B cell (primary cell): ENCODE measurements at regions not wholly inside any gene's neighbourhood (a gene's known extent, or its start where the extent isn't known, plus 50 kb on each side); places are given as distances from the start of the nearest gene placed in this dataset.

Experiments
- ATAC-seq: fragments of 200-7000 bp; cut with Tn5 transposase; one replicate; pipeline ENCODE4 v1.10.0; 2021; ENCODE audit warnings: low read depth, mild to moderate bottlenecking, moderate number of reproducible peaks, moderate library complexity
- CTCF ChIA-PET: fragments of 350-600 bp; sonication (Branson Sonifier 250); formaldehyde crosslinking; loops from one replicate; lab custom pipeline; 2021; ENCODE audit warnings: antibody characterized with exemption, inconsistent platforms; lab: Charles Lee
- POLR2A ChIA-PET: fragments of 350-600 bp; sonication (Branson Sonifier 250); formaldehyde crosslinking; loops from one replicate; lab custom pipeline; 2021; ENCODE audit warnings: antibody characterized with exemption; lab: Charles Lee
- DNase-seq: peaks from one replicate; pipeline ENCODE4 v3.0.0; 2013
- H2AFZ ChIP-seq: 2 replicates; pipeline ENCODE4 v1.6.1; 2012; ENCODE audit warnings: mild to moderate bottlenecking, low read depth, low read length; ENCODE audit not compliant: insufficient read depth, poor library complexity, severe bottlenecking
- H3K27ac ChIP-seq, 2 donors: 1 replicate in 1 of 2; 2 replicates in 1 of 2; pipeline ENCODE4 v1.5.1; 2012 to 2013; ENCODE audit warnings: low read length in 2 of 2, mild to moderate bottlenecking in 2 of 2, moderate library complexity in 1 of 2
- H3K27me3 ChIP-seq, 4 experiments: fragments of 200-600 bp in 1 of 4; sonication (generic) in 1 of 4; replicated peaks in 1 of 4; 1 replicate in 2 of 4; 2 replicates in 2 of 4; pipeline versions ENCODE4 v1.6.1 to v1.7.0; 2013 to 2016; ENCODE audit warnings: low read length in 3 of 4, mild to moderate bottlenecking in 2 of 4, mixed read lengths in 1 of 4, moderate library complexity in 1 of 4; ENCODE audit not compliant: insufficient read depth in 4 of 4, control insufficient read depth in 3 of 4; ENCODE audit errors: control extremely low read depth in 1 of 4
- H3K36me3 ChIP-seq, 2 experiments: replicated peaks in 1 of 2; 1 replicate in 1 of 2; 2 replicates in 1 of 2; pipeline versions ENCODE4 v1.6.1 to v1.7.1; 2013; ENCODE audit warnings: low read length in 1 of 2; ENCODE audit not compliant: insufficient read depth in 2 of 2, control insufficient read depth in 1 of 2; ENCODE audit errors: control extremely low read depth in 1 of 2, extremely low read depth in 1 of 2
- H3K4me1 ChIP-seq, 2 donors: fragments of 200-600 bp in 1 of 2; sonication (generic) in 1 of 2; 1 replicate in 1 of 2; 2 replicates in 1 of 2; pipeline versions ENCODE4 v1.5.1 to v1.6.1; 2013 to 2017; ENCODE audit warnings: low read length in 2 of 2; ENCODE audit not compliant: control insufficient read depth in 2 of 2, insufficient read depth in 2 of 2
- H3K4me2 ChIP-seq: replicated peaks from 2 replicates; pipeline ENCODE3; 2012; ENCODE audit warnings: mild to moderate bottlenecking, low read depth, low read length; ENCODE audit not compliant: poor library complexity, severe bottlenecking
- H3K4me3 ChIP-seq, 5 experiments: fragments of 200-600 bp in 1 of 5; sonication (generic) in 1 of 5; 1 replicate in 3 of 5; 2 replicates in 2 of 5; pipeline versions ENCODE4 v1.5.1 to v1.7.0; 2011 to 2016; ENCODE audit warnings: low read length in 4 of 5, mild to moderate bottlenecking in 4 of 5, low read depth in 2 of 5, control low read depth in 1 of 5, moderate library complexity in 1 of 5; ENCODE audit not compliant: insufficient read depth in 1 of 5; ENCODE audit errors: control extremely low read depth in 1 of 5, extremely low read depth in 1 of 5
- H3K79me2 ChIP-seq: fragments of 200-600 bp; sonication (generic); one replicate; pipeline ENCODE4 v1.6.0; 2016; ENCODE audit warnings: low read length; ENCODE audit not compliant: control insufficient read depth, insufficient read depth
- H3K9ac ChIP-seq: fragments of 200-600 bp; sonication (generic); 2 replicates; pipeline ENCODE4 v1.6.1; 2017; ENCODE audit warnings: mild to moderate bottlenecking, low read length, moderate library complexity
- H3K9me3 ChIP-seq, 3 donors: one replicate each; pipeline versions ENCODE4 v1.6.1 to v1.7.1; 2013; ENCODE audit warnings: low read length in 2 of 3; ENCODE audit not compliant: control insufficient read depth in 2 of 3, insufficient read depth in 1 of 3; ENCODE audit errors: control extremely low read depth in 1 of 3
- H4K20me1 ChIP-seq: 2 replicates; pipeline ENCODE4 v1.6.0; 2012; ENCODE audit warnings: mild to moderate bottlenecking, low read length; ENCODE audit not compliant: insufficient read depth, control insufficient read depth, poor library complexity, severe bottlenecking
- H3K27ac Mint-ChIP-seq: one replicate; pipeline ENCODE4 v1.8.0; 2021; ENCODE audit warnings: mixed read lengths
- H3K27me3 Mint-ChIP-seq: one replicate; pipeline ENCODE4 v1.8.0; 2021; ENCODE audit warnings: mixed read lengths
- H3K4me1 Mint-ChIP-seq: one replicate; pipeline ENCODE4 v1.8.0; 2021; ENCODE audit warnings: mixed read lengths
- H3K4me3 Mint-ChIP-seq: one replicate; pipeline ENCODE4 v1.8.0; 2021; ENCODE audit warnings: mixed read lengths
- H3K9me3 Mint-ChIP-seq: one replicate; pipeline ENCODE4 v1.8.0; 2022; ENCODE audit warnings: mixed read lengths; ENCODE audit not compliant: insufficient read depth
- EZH2 ChIP-seq: IDR thresholded peaks from 2 replicates; pipeline ENCODE4 v1.6.1; 2012; ENCODE audit warnings: borderline replicate concordance, low read depth, mild to moderate bottlenecking, moderate library complexity, low read length; ENCODE audit not compliant: insufficient read depth, poor library complexity, severe bottlenecking
- WGBS: methylation state at CpG from one replicate; pipeline ENCODE4 v1.1.5; 2013; ENCODE audit warnings: missing lambda C conversion rate; ENCODE audit not compliant: insufficient coverage; 5-methylcytosine and 5-hydroxymethylcytosine counted together
- intact Hi-C: fragments of 100-400 bp; cut with micrococcal nuclease; formaldehyde crosslinking; loops from one replicate; pipeline ENCODE4 v1.10.0; 2022
- TF ChIP-seq, protein P1 (sequence below): fragments of 200-600 bp; IDR thresholded peaks from one replicate; pipeline ENCODE4 v1.8.0; 2022; ENCODE audit warnings: antibody characterized with exemption, mild to moderate bottlenecking

DNA sequence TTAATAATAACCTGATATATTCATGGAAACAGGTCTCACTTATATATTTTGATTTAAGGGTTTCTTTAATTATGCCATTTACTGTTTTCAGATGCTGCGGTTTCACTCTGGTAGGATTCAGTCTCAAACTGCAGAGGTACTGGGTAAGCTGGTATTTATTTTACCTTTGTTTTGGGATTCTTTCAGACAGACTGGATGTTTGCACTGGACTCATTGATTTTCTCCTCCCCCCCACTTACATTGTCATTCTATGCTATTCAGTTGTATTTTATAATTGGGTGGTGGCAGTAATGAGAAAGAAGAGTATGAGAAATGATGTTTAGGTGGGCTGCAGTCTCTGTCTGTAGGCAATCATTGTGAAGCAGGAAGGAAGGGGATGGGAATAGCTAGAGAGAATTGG, 155.6 kb downstream of the AQP4 start:
- no peak overlapping the region for H2AFZ ChIP-seq
- no peaks in the 10 kb centered on the region for H3K36me3 ChIP-seq
- Mint-ChIP-seq H3K4me3 (no peak overlapping the region), H3K4me1 (no peaks in the 10 kb centered on the region), H3K9me3 (no peaks in the 10 kb centered on the region), H3K27me3 (peaks cover 7% of the 10 kb centered on the region), H3K27ac (no peak overlapping the region)
- H3K9me3 ChIP-seq = no peaks in the 10 kb centered on the region
- no peak overlapping the region for H3K4me2 ChIP-seq
- TF ChIP-seq, protein P1, sequence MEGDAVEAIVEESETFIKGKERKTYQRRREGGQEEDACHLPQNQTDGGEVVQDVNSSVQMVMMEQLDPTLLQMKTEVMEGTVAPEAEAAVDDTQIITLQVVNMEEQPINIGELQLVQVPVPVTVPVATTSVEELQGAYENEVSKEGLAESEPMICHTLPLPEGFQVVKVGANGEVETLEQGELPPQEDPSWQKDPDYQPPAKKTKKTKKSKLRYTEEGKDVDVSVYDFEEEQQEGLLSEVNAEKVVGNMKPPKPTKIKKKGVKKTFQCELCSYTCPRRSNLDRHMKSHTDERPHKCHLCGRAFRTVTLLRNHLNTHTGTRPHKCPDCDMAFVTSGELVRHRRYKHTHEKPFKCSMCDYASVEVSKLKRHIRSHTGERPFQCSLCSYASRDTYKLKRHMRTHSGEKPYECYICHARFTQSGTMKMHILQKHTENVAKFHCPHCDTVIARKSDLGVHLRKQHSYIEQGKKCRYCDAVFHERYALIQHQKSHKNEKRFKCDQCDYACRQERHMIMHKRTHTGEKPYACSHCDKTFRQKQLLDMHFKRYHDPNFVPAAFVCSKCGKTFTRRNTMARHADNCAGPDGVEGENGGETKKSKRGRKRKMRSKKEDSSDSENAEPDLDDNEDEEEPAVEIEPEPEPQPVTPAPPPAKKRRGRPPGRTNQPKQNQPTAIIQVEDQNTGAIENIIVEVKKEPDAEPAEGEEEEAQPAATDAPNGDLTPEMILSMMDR = no peak
- TF ChIP-seq EZH2 = no peak
- H3K79me2 ChIP-seq = no peaks in the 10 kb centered on the region
- DNase-seq = no peak
- H4K20me1 ChIP-seq = no peaks in the 10 kb centered on the region
- intact Hi-C loops = no loop called here
- H3K9ac ChIP-seq = no peak overlapping the region
- no peaks in the 10 kb centered on the region for H3K4me1 ChIP-seq
- ATAC-seq = no peak
- CTCF ChIA-PET = no interaction called here
- POLR2A ChIA-PET = no interaction called here
- WGBS = no CpG with 5 or more reads among the region's 1 CpG
- H3K27ac ChIP-seq = no peak overlapping the region
- H3K4me3 ChIP-seq = no peak overlapping the region
- H3K27me3 ChIP-seq = peaks cover 0 to 3% (median 0%) of the 10 kb centered on the region in 4 experiments

DNA sequence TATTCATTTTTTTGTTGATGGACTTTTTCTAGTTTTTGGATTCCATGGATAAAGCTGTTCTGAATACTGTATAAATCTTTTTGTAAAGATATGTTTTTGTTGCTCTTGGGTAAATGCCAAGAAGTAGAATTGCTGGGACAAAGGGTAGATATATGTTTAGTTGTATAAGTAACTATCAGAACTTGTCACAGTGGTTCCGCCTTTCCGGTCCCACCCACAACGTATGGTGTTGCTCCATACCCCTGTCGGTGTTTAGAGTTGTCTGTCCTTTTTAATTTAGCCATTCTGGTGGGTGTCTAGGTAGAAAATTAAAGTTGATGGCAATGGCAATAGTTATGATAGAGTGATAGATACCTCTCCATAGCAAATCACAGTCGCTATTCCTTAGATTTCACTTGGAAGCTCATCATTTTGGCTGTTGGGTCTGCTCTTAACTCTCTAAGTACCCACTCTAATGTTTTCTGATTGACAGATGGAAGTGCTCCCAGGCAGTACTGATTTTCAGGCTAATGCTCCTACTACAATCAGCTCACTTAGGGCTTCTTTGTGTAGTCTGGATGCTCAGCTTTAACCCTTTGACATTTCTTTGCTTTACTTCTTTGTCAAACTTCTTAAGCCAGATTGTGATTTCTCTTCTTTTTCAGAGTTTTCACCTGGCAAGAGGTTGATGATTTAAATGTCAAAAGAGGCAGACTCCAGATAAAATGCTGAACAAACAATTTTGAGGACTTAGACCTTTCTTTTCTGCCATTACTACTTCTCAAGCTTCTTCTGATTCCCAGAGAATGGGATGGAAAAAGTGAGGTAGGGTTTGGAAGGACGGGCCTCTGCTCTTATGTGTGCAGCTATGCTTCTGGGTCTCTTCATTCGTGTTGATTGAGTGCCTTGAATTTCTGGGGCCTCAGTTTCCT, 156.4 kb downstream of the AQP4 start:
- H4K20me1 ChIP-seq = no peaks in the 10 kb centered on the region
- no peaks in the 10 kb centered on the region for H3K4me1 ChIP-seq
- ATAC-seq (no peak), DNase-seq (no peak)
- Mint-ChIP-seq H3K4me3 (no peak overlapping the region), H3K27me3 (peaks cover 7% of the 10 kb centered on the region), H3K27ac (no peak overlapping the region), H3K4me1 (no peaks in the 10 kb centered on the region), H3K9me3 (no peaks in the 10 kb centered on the region)
- H2AFZ ChIP-seq = no peak overlapping the region
- peaks cover 0 to 3% (median 0%) of the 10 kb centered on the region in 4 experiments for H3K27me3 ChIP-seq
- H3K4me2 ChIP-seq = no peak overlapping the region
- 80% methylated on average over 6 of the region's 7 CpGs for WGBS
- H3K4me3 ChIP-seq = no peak overlapping the region
- H3K27ac ChIP-seq = no peak overlapping the region
- intact Hi-C loops = no loop called here
- H3K36me3 ChIP-seq = no peaks in the 10 kb centered on the region
- no peak overlapping the region for H3K9ac ChIP-seq
- TF ChIP-seq, protein P1 = no peak
- no peak for TF ChIP-seq EZH2
- H3K79me2 ChIP-seq = no peaks in the 10 kb centered on the region
- CTCF ChIA-PET = no interaction called here
- POLR2A ChIA-PET = no interaction called here
- no peaks in the 10 kb centered on the region for H3K9me3 ChIP-seq
